WTC11 (cell line): ENCODE measurements at regions not wholly inside any gene's neighbourhood (a gene's known extent, or its start where the extent isn't known, plus 50 kb on each side); places are given as distances from the start of the nearest gene placed in this dataset.

Experiments
- ATAC-seq: fragments of 200-7000 bp; cut with Tn5 transposase; 2 replicates; pipeline ENCODE4 v1.10.0; 2021; ENCODE audit warnings: mild to moderate bottlenecking, moderate library complexity
- CTCF ChIA-PET: fragments of 300-600 bp; sonication (Branson Sonifier 250); formaldehyde crosslinking; loops from one replicate; lab custom pipeline; 2021; ENCODE audit warnings: antibody characterized with exemption; lab: Charles Lee
- POLR2A ChIA-PET: fragments of 350-600 bp; sonication (Branson Sonifier 250); formaldehyde crosslinking; loops from one replicate; lab custom pipeline; 2021; ENCODE audit warnings: antibody characterized with exemption; lab: Charles Lee
- DNase-seq: peaks from one replicate; pipeline ENCODE4 v3.0.0; 2021; ENCODE audit warnings: low spot score
- H3K27ac Mint-ChIP-seq: 2 replicates; pipeline ENCODE4 v1.8.0; 2021; ENCODE audit warnings: mixed read lengths
- H3K27me3 Mint-ChIP-seq: 2 replicates; pipeline ENCODE4 v1.8.0; 2021; ENCODE audit warnings: low read depth, mild to moderate bottlenecking, moderate library complexity, mixed read lengths
- H3K36me3 Mint-ChIP-seq: 2 replicates; pipeline ENCODE4 v1.8.0; 2021; ENCODE audit warnings: mixed read lengths
- H3K4me1 Mint-ChIP-seq: 2 replicates; pipeline ENCODE4 v1.8.0; 2022; ENCODE audit warnings: mixed read lengths
- H3K4me3 Mint-ChIP-seq: 2 replicates; pipeline ENCODE4 v1.8.0; 2021; ENCODE audit warnings: mild to moderate bottlenecking, moderate library complexity, mixed read lengths
- H3K9me3 Mint-ChIP-seq: 2 replicates; pipeline ENCODE4 v1.8.0; 2021; ENCODE audit warnings: mixed read lengths
- AR ChIP-seq: fragments of 250-450 bp; sonication (Bioruptor Pico); IDR thresholded peaks from 2 replicates; pipeline ENCODE4 v1.9.0; 2021; ENCODE audit warnings: mild to moderate bottlenecking
- ARID4B ChIP-seq: sonication (generic); formaldehyde crosslinking; IDR thresholded peaks from 2 replicates; pipeline ENCODE4 v1.8.0; 2023; ENCODE audit warnings: missing genetic modification reagents, mild to moderate bottlenecking, borderline replicate concordance
- ATF6 ChIP-seq: sonication (generic); formaldehyde crosslinking; IDR thresholded peaks from 2 replicates; pipeline ENCODE4 v1.8.1; 2023; ENCODE audit warnings: mild to moderate bottlenecking, missing genetic modification reagents
- E2F5 ChIP-seq: sonication (generic); formaldehyde crosslinking; IDR thresholded peaks from 2 replicates; pipeline ENCODE4 v1.8.1; 2022; ENCODE audit warnings: mild to moderate bottlenecking, moderate library complexity, missing genetic modification reagents
- ERG ChIP-seq: fragments of 250-450 bp; sonication (Bioruptor Pico); IDR thresholded peaks from 2 replicates; pipeline ENCODE4 v1.8.0; 2021; ENCODE audit warnings: mild to moderate bottlenecking
- FOXK1 ChIP-seq: sonication (generic); formaldehyde crosslinking; IDR thresholded peaks from 2 replicates; pipeline ENCODE4 v1.8.0; 2022; ENCODE audit warnings: mild to moderate bottlenecking, moderate library complexity, missing genetic modification reagents
- GRHL2 ChIP-seq: fragments of 250-450 bp; sonication (Bioruptor Pico); IDR thresholded peaks from 2 replicates; pipeline ENCODE4 v1.8.0; 2022; ENCODE audit warnings: mild to moderate bottlenecking, moderate library complexity; ENCODE audit not compliant: insufficient replicate concordance, severe bottlenecking
- GTF2I ChIP-seq: fragments of 250-450 bp; sonication (Bioruptor Pico); conservative IDR thresholded peaks from 2 replicates; pipeline ENCODE4 v1.4.0; 2021; ENCODE audit warnings: mild to moderate bottlenecking
- IRF1 ChIP-seq: sonication (generic); formaldehyde crosslinking; IDR thresholded peaks from 2 replicates; pipeline ENCODE4 v1.8.0; 2023; ENCODE audit warnings: missing genetic modification reagents
- MAX ChIP-seq: sonication (generic); formaldehyde crosslinking; IDR thresholded peaks from 2 replicates; pipeline ENCODE4 v1.8.0; 2022; ENCODE audit warnings: mild to moderate bottlenecking, missing genetic modification reagents
- TCF7 ChIP-seq: sonication (generic); formaldehyde crosslinking; IDR thresholded peaks from 2 replicates; pipeline ENCODE4 v1.8.0; 2022; ENCODE audit warnings: mild to moderate bottlenecking, low read depth, missing genetic modification reagents, moderate library complexity
- USF1 ChIP-seq: sonication (generic); formaldehyde crosslinking; IDR thresholded peaks from 2 replicates; pipeline ENCODE4 v1.8.0; 2022; ENCODE audit warnings: mild to moderate bottlenecking, missing genetic modification reagents
- ZNF121 ChIP-seq: sonication (generic); formaldehyde crosslinking; IDR thresholded peaks from 2 replicates; pipeline ENCODE4 v1.8.0; 2023; ENCODE audit warnings: missing genetic modification reagents
- ZNF232 ChIP-seq: sonication (generic); formaldehyde crosslinking; IDR thresholded peaks from 2 replicates; pipeline ENCODE4 v1.8.0; 2022; ENCODE audit warnings: mild to moderate bottlenecking, missing genetic modification reagents
- ZNF317 ChIP-seq: sonication (generic); formaldehyde crosslinking; IDR thresholded peaks from 2 replicates; pipeline ENCODE4 v1.8.1; 2023; ENCODE audit warnings: low read depth, mild to moderate bottlenecking, moderate library complexity, missing genetic modification reagents, borderline replicate concordance

GRCh38 chr10:28411136-28411460 lies 108.2 kb upstream of the MPP7 start:
- POLR2A ChIA-PET: no interaction called here
- ATAC-seq (no peak), DNase-seq (no peak)
- no peak overlapping the region for H3K4me3 Mint-ChIP-seq
- H3K9me3 Mint-ChIP-seq: peaks cover 46% of the 10 kb centered on the region
- peaks cover 4% of the 10 kb centered on the region for H3K27me3 Mint-ChIP-seq
- no peaks in the 10 kb centered on the region for H3K4me1 Mint-ChIP-seq
- TF ChIP-seq ARID4B (CRISPR knock-in tag) (no peak), ATF6 (CRISPR knock-in tag) (no peak), E2F5 (no peak), TCF7 (CRISPR knock-in tag) (no peak), GTF2I (no peak), AR (no peak), USF1 (CRISPR knock-in tag) (no peak), ZNF317 (CRISPR knock-in tag) (no peak), ZNF232 (no peak), ZNF121 (no peak), MAX (CRISPR knock-in tag) (no peak), ERG (no peak), IRF1 (no peak), FOXK1 (CRISPR knock-in tag) (no peak), GRHL2 (CRISPR knock-in tag) (no peak)
- CTCF ChIA-PET: interaction anchor here (0.6 kb wide), 1 partner anchor 9 kb away, joined by 3 read pairs; no protein-coding TSS in a partner anchor
- H3K36me3 Mint-ChIP-seq: peaks cover 7% of the 10 kb centered on the region
- H3K27ac Mint-ChIP-seq: no peak overlapping the region
